ENCODE measurements at regions not wholly inside any gene's neighbourhood (a gene's known extent, or its start where the extent isn't known, plus 50 kb on each side); places are given as distances from the start of the nearest gene placed in this dataset.

DNA sequence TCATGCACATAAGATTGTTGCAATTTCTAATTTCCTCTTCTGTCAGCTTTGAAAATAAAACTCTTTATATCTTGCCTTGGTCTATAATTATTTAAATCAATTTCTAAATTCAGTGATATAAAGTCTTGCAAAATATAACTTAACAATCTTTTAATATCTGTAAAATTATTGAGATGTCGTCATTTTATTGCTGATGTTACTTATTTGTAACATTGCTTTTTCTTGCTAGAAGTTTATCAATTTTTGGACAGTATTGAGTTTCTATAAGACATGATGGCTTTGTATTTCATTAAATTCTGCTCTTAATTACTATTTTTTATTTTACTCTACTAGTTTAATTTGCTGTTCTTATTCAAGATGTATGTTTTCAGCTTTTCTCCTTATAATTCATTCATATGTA is 1036.5 kb downstream of the TMEM182 start:
- TF ChIP-seq EZH2 (IDR thresholded peaks at IDR 0.05; ENCODE audit: borderline replicate concordance, low read depth, low read length, severe bottlenecking) (no peak), CTCF (IDR thresholded peaks at IDR 0.05; ENCODE audit: borderline replicate concordance, extremely low read depth, low read length, poor library complexity, severe bottlenecking) (no peak)
